Colon (tissue), 2 donors: ENCODE measurements at regions not wholly inside any gene's neighbourhood (a gene's known extent, or its start where the extent isn't known, plus 50 kb on each side); places are given as distances from the start of the nearest gene placed in this dataset.
"Not testable (repeated sequence)": the region's sequence is repeated elsewhere in the genome, so short reads cannot be mapped to it uniquely, and the experiment has no call there.

ENCODE experiments used
- FAIRE-seq: peaks from 2 replicates; lab custom pipeline; 2012; peaks lifted over from hg19 to GRCh38; lab: Jason Lieb, UNC
- donor health status: control.
- donor health status: control.

DNA sequence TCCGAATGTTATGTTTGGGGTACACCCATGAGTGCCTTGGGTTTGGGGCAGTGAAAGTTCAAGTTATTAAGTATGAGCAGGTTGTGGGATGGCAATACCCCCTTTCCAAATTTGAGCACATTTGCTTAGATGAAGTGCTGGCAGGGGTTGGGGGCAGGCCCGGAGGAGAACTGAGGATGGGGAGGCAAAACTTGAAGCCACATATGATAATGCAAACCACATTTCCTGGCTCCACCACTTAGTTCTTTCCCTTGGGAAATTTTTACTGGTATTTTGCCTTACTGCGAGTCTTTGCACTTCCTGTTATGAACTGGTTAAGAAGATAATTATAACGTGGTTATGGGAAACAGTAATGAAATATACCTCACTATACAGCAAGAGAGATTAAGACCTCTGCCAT is 336.0 kb upstream of the ONECUT1 start:
- FAIRE-seq, result no peak

DNA sequence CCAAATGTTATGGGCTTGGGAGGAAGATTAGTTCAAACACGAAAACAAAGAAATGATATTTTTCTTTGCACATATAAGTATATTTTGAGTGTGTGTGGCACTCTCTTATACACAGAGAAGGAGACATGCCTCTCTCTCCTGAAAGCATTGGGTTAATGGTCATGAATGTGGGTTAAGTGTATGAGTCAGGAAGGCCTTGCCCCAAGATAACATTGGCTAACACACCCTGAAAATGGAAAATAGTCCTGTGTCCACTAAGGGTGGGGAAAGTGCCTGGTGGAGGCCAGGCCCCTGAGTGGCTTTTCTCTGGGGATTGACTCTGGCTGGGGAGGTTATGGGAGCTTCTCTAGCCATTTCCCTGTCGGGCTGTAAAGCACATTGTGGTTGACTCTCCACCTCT is 332.7 kb upstream of the ONECUT1 start:
- no peak for FAIRE-seq

DNA sequence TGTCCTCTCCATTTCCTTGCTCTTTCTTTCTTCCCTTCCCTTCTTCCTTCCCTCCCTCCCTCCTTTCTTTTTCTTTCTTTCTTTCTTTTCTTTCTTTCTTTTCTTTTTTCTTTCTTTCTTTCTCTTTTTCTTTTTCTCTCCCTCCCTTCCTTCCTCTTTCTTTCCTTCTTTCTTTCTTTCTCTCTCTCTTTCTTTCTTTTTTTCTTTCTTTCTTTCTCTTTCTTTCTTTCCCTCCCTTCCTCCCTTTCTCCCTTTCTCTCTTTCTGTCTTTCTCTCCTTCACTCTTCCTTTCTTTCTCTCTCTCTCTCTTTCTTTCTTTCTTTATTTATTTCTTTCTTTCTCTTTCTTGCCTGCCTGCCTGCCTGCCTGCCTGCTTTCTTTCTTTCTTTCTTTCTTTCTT is 326.8 kb upstream of the ONECUT1 start:
- FAIRE-seq, result not testable (repeated sequence)

DNA sequence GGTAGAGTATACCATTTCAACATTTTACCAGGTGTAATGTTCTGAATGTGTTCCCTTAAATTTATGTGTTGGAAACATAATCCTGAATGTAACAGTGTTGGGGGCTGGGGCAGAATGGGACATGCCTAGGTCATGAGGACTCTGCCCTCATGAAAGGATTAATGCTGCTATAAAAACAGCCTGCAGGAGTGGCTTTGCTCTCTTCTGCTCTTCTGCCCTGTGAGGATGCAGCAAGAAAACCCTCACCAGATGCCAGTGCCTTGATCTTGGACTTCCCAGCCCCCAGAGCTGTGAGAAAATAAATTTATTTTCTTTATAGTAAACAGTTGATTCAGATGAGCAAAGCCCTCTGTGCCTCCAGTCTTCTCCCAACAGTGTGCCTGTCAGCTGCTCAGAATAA is 326.0 kb upstream of the ONECUT1 start:
- no peak for FAIRE-seq

DNA sequence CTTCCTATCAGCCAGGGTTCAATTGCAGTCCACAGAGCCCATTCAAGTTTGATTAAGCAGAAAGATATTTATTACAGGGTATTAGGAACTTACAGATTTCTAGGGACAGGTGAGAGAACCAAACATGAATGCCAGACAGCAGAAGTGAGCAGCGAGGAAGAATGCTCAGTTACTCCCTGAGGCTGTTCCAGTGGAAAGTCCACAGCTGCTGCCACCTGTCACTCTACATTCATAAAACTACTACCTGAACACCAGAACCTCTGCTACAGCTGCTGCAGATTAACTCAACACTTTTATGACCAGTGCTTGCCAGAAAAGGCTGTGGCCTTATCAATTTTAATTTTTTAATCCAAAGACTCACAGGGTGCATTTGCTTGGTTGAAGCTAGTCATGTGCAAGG is 325.4 kb upstream of the ONECUT1 start:
- FAIRE-seq, result no peak

DNA sequence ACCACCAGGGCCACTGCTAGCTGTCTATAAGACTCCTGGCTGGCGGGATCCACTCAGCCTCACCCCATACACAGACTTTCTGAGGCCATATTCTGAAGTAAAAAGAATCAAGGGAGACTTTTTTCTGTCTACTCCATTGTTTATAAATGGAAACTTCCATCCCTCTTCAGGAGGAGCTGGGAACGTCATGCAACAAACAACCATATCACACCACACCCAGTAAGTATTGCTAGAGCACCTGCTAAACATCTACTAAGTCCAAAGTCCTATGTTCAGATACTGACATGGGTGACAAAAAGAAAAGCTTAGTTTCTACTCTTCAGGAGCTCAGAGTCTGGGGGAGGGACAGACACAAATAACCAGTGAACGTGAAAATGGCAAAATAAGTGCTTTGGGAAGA is 324.8 kb upstream of the ONECUT1 start:
- no peak for FAIRE-seq

DNA sequence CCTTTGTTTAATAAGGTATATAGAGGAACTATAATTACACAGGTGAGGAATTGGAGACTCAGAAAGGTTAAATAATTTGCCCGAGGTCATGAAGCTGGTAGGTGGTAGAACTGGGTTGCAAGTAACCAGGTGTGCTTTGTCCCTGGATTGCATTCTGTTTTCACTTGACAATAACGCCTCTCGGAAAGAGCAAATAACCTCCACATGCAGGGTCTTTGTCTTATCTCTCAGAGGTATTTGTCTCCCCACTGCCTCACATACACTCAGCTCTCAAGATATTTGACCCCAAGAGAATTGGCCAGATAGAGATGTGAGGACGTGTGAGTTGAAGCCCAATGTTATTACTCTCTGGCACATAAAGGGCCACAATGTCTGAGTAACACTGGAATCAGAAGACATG is 320.9 kb upstream of the ONECUT1 start:
- FAIRE-seq, result no peak

DNA sequence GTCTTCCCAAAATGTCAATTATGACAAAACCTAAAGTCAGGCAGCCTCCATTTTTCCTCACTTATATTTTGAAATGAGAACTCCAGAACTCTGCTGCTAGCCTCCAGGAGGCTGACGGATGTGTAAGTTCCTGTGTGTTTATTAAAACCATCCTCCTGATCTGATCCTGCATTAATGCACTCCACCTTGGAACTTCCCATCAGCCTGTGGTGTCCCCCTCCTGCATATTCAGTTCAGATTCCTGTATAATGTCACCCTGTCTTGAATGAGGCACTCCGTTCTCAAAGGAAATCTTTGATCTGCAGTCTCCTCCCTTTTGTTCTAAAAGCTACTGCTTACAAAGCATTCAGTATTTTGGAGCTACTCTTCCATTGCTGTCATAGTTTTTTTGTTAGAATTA is 318.2 kb upstream of the ONECUT1 start:
- FAIRE-seq, result no peak

DNA sequence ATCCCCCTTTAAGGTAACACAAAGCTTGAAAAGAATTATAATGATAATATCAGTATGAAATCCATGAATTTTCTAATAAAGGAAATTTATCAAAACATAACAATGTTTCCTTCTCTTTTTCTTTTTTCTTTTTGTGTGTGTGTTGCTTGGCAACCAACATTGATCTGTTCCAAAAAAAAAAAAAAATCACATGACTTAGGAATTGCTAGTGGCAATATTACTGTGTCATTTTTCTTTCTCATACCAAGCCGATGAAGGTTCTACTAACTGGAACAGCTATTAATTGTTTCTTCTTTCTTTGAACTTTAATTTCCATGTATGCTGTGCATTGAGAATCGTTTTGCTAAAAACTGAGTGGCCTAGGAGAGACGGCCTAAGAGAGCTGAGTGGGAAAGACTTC is 317.7 kb upstream of the ONECUT1 start:
- FAIRE-seq, result no peak

DNA sequence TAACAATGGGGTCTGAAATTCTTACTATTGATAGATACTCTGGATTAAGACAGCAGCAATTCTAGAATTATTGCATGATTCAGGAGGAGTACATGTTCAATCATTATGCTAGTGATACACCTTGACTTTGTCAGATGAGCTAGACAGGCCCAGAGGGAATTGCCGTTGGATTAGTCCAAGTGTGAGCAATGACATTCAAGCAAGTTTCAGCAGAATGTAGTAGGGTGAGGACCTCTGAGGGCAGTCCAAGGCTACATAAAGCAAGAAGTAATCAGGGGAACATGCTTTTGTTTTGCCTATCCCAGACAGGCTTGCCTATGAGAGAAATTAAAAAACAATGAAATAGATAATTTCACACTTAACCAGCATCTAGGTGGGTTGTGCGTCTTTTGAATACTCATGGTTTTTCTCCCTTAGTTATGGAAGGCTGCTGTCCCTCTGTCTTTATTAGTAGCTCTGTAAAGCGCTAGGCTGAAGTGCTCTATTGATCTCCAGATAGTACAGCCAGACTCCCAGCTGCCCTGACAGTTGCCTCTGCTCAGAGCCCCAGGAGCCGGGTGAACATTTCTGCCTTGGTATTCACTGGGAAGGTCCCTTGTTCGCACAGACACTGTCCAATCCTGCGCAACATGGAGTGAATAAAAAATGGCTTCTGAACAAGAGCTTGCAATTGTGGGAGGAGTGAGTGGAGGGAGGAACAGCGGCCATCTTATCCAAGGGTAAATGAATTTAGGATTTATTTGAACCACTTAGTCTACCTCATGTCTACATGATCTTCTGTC is 316.6 kb upstream of the ONECUT1 start:
- FAIRE-seq, result no peak

DNA sequence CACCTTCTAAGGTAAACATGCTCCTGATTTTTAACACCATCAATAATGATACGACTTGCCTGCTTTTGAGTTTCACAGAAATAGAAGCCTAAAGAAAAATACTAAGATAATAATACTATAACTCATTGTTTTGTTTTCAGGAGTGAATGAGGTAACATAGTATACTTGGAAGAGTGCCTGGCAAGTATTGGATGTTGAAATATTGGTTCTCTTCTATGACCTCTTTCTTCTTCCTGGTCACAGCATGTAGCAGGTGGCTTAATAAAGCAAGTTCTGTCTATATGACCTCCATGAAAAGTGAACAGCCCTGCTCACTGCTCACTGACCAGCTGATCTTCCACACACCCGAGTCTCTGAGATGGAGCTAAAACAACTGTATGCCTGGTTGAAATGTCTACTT is 312.3 kb upstream of the ONECUT1 start:
- no peak for FAIRE-seq

DNA sequence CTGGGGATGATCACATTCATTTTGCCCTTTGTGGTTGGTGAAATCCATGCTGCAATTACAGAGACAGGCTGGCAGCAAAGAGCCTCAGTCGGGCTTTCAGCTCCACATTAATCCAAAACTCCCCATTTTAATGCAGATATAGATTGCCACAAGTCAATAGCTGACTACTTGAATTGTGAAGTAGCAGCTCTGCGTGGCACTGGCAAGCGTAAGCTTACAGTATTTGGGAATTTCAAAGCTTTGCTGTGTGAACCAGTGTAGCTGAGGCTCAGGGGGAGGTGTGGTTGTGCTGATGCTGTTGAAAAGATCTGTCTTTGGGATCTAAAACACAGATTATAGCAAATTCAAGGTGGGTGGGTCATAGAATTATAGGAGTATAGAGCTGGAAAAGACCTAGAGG is 290.3 kb upstream of the ONECUT1 start:
- FAIRE-seq, result no peak

DNA sequence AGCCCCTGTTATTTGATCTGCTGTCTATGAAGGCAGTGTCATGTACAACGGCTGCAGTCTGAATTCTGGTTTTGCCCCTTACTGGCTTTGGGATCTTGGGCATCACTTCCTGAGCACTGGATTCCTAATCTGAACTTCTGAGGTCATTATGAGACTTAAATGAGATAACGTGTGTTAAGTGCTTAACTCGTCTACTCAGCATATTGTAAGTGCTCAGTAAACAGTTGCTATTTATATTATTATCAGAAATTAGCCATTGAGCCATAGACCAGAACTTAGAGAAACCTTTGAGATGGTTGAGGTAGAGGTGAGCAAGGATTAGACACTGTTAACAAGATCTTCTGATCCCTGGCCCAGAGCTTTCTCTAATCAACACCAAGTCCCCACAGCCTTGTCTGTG is 284.1 kb upstream of the ONECUT1 start:
- FAIRE-seq, result no peak

DNA sequence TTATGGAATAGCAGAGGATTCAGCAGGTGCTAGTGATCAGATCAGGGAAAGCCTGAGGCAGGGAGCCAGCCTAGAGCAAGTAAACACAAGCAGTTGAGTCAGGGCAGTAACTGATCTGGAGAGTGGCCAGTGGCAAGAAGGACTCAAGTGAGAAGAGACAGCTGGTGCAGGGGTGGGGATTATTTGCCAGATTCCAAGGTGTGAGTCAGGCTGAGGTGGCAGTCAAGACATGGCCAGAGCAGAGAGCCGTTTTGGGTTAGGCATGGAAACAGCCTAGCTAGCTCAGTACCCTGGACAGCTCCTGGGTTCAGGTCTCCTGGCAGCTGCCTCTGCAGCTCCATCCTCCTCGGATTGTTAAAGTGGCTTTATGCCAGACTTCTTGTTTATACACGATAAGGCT is 281.9 kb upstream of the ONECUT1 start:
- no peak for FAIRE-seq

DNA sequence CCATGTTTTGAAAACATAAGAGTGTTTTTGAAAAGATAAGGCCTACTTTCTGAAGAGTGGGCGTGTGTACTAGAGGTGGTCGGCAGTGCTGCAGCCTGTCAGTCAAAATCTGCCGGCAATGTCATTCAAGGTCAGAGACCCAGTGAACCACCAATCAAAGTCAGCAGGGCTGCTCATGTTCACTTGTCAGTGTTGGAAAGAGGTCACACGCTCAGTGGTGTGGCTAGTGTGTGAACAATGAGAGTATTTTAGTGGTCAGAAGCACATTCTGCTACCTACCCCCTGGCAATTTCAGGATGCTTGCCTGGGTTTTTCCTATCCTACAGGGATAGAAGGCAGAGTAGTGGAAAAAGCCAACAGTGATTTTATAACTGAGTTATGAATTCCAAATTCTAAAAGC is 278.5 kb upstream of the ONECUT1 start:
- FAIRE-seq, result no peak

DNA sequence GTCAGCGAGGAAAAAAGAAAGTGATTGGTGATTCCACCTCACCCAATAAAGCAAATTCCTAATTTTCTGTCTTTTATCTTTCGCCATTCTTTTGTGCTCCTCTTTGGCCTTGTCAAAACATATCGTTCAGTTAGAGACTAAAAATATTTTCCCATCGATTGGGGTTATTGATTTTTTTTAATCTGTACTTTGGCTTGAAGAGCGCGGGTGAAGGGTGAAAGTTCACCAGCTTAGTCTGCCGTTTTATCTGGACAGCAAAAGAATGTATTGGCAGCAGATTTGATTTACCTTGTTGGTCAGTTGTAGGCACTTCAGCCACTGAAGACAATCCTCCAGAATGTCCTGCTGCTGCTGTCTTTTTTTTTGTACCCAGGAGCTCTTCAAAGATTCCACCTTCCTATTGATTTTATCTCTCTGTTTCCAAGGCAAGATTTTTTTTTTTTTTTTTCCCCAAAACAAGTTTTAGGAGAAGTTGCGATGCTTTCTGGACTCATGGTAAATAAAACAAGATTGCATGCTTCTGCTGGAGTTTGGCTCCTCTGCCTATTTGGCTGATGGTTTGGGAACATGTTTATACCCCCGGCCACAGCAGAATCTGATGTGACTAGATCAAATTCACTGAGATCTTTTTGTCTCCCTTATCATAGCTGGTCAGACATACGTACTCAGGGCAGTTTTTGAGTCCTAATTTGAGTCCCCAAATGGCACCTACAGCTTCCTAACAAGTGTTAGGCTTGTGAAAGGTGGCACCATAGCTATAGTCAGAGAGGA is 269.3 kb upstream of the ONECUT1 start:
- no peak for FAIRE-seq

DNA sequence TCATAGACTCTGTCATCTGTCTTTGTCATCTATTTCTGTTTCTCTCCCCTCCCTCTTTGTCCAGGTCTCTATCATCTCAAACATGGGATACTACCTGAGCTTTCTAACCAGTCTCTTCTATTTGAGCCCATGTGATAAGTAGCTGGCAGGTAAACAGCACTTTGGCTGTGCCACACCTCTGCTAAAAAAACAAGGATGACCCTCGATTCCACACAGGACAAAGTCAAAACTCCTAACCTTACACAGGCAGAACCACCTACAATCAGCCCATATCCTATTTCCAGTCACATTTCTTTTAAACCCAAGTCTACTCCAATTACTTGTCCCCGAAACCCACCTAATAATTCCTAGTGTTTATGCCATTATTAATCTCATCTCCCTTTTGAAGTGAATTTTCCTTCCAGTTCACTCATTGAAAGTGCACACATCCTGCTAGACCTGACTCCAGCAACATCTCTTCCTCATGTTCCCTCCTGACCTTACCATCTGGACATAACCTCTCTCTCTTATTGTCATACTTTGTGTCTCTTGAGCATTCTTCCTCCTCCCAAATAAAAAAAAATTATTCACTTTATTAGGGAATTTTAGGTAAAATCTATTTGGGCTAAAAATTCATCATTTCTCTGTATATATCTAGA is 256.1 kb upstream of the ONECUT1 start:
- no peak for FAIRE-seq

DNA sequence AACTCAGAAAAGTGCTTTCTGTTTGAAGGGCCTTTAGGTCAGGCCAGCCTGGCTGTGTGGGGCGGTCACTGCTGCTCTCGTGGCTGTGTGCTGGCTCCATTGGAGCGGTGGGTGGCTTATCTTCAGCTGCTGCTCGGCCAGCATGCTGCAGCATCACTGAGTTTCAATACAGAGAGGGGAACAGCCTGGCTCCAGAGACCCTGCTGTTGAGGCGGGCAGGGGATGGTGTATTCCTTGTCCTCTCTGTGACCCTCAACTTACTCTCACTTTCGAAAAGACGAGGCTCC is 248.5 kb upstream of the ONECUT1 start:
- FAIRE-seq, result no peak

DNA sequence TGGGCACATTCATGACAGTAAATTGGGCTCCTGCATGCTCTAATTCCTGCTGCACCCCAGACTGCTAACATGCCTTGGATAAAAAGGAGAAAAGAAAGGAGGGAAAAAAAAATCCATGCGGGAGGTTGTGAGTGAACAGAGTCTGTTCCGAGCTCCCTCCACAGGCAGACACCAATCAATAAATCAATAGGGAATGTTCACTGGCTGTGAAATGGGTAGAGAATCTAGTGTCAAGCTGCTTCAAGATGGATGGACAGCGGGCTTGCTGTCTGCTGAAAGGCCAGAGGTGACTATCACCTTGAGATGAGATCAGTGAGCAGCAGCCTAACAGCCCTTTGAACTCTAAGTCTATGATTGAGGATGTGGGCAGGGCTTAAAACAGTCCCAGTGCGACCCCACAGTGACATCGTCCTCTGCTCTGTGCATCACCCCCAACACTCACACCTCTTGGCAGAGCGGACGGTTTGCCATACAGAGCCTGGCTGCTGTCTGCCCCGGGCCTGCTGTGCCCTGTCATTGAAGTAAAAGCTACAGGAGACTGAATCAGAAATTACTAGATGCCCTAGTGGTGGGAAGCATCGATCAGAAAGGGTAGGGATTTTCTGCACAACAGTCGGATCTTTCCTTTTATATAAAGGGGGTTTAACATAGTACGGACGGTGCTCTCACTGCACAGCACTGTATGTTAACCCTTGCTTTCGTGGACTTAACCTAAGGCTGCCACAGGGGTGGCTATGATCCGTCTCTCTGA is 247.9 kb upstream of the ONECUT1 start:
- no peak for FAIRE-seq

DNA sequence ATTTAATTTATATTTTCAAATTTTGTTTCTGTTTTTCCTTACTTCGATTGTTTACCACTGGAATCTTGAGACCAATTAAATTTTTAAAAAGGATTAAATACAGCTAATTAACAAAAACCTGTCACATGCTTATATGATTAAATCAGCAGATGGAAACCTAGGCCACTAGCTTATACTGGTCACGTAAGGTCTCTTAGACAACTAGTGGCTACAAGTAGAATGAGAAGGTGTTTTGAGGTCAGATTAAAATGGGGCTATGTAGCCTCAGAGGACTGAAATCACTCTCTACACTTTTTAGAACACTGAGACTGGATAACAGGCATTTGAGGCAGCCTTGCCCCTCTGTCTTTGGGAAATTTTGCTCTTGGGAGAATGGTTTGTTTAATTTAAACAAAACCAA is 246.5 kb upstream of the ONECUT1 start:
- no peak for FAIRE-seq

DNA sequence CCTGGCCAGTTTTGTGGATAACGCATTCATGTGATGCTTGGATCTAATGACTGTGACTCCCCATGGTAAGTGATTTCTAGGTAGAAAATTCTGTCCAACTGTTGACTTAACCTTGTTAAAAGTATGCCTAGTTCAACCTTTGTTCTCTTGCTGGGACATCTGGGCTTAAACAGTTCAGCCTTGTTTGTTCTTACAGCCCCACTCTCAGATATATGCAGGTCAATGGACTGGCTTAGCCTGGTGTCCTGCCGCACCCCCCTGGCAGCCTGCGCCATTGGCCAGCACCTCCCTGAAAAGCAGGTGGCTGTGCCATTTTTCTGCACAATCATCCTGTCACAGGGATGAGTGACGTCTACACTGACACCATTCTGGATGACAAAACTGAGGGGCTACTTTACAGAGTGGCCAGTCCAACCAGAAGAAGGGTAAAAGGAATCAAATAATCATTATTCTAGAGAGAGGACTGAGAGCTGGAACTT is 244.7 kb upstream of the ONECUT1 start:
- no peak for FAIRE-seq

DNA sequence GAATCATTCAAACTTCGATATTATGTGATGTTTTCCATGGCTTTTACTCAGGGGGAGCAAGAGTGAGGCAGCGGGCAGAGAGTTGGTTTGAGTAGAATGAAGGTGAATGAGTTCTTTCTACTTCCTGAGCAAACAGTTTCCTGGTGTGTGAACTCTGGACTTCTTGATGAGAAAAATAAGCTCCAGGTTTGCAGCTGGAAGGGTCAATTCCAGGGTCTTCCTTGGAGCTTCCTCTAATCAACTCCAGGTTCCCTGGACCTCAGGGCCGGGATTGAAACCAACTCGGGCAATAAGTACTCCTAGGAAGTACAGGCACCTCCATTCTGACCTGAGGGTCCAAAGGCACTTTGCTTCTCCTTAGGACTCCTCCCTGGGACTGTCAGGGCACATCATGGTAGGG is 243.6 kb upstream of the ONECUT1 start:
- FAIRE-seq, result no peak

DNA sequence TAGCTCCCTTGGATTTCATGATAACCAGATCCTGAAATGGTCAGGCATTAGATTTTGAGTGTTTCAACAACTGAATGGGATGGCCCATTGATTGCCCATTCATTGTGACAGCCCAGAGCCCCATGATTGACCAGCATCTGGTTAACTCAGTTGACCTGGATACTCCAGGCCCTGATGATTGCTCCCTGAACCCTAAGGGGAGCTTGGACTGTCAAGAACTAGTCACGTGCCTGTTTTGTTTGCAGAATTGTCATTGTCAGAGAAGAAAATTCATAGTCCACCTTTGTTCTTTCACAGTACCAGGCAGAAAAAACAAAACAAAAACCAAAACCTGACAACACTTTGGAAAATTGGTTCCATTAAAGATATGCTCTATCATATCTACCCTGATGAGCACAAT is 241.3 kb upstream of the ONECUT1 start:
- FAIRE-seq, result no peak
